IPS DF 4.7 (cell line): ENCODE measurements at regions not wholly inside any gene's neighbourhood (a gene's known extent, or its start where the extent isn't known, plus 50 kb on each side); places are given as distances from the start of the nearest gene placed in this dataset.

Experiments used
- DNase-seq: peaks from one replicate; pipeline ENCODE4 v3.0.0-alpha.2; 2013; ENCODE audit warnings: low spot score; ENCODE audit errors: extremely low read depth

DNA sequence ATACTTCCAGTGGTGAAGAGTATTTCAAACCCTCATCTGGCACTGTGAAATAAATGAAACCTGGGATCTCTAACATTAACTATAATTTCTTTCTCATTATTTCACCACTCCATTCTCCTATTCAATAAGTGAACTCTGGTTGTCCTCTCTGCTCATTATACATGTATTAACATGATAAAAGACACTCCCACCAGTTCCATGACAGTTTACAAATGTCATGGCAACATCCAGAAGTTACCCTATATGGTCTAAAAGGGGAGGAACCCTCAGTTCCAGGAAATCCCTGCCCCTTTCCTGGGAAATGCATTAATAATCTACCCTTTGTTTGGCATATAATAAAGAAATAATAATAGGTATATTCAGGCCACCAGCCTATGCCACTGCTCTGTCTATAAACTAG lies 62.7 kb upstream of the BRINP3 start:
- DNase-seq = no peak

DNA sequence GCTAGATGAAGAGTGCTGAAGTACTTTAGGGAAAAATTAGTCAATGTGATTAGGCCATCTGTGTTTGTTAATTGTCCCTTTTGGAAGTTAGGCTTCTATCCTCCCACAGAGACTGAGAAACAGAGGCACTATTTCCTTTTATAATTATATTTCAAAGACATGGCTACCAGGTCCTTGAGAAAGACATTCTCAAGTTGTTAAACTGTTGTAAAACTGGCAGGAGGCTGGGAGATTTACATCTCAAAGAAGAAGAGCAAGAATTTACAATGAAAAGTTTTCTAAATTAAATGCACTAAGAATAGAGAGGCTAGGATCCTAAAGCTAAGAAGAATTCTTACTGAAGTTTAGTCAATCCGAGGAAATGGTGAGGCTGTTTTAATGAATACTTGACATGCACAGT lies 74.0 kb upstream of the BRINP3 start:
- no peak for DNase-seq

GRCh38 chr1:190560161-190560681 lies 82.6 kb upstream of the BRINP3 start:
- DNase-seq = no peak

- DNase-seq = no peak
These were observed 85.6 kb upstream of the BRINP3 start for GRCh38 chr1:190563230-190563629.

DNA sequence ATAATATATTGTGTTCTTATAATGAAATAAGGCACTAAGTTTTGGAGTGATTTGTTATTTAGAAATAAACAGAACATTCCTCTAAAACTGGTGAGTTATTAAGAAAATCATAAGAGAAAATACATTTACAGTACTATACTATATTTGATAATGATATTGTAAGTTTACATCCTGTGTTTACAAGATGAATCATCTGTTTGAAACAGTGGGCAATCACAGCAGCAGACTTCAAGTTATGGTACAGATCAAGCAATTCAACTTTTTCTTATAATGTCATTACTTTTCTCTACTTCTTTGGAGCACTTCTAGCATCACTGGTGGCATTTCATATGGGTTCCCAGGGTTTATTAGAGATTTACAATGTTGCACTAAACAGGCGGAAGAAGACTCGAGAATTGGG lies 86.5 kb upstream of the BRINP3 start:
- DNase-seq = no peak

- no peak for DNase-seq
These were observed 100.4 kb upstream of the BRINP3 start for GRCh38 chr1:190578017-190578416.

GRCh38 chr1:190578526-190578925 lies 100.9 kb upstream of the BRINP3 start:
- DNase-seq = no peak

DNA sequence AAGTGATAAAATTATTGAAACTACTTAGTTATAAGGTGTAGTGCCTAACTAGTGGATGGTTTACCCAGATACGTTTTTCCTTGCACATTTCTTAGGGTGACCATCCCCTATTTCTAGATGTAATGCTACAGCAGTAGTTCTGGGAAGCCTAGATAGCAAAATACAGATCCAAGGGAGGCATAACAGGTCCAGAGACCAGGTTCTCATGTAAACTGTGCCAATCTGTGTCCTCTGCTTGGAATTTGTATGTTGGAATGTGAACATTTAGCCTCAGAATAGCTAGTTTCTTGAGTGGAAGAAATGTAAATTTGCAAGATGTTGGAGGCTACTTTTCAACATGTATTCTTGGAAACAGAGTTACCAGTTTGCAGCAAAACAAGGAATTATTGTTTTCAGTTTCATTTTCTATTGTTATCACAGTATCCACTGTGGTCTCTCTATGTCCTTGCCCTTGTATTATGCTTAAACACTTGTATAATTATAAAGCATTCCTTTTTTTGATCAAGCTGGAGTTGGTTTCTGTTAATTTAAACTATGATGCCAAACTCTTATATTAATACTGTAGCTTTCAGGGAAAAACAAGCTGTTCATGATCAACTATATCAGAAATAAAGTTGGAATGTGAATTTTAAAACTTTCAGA lies 102.0 kb upstream of the BRINP3 start:
- no peak for DNase-seq

GRCh38 chr1:190583862-190584261 lies 106.2 kb upstream of the BRINP3 start:
- DNase-seq = no peak

DNA sequence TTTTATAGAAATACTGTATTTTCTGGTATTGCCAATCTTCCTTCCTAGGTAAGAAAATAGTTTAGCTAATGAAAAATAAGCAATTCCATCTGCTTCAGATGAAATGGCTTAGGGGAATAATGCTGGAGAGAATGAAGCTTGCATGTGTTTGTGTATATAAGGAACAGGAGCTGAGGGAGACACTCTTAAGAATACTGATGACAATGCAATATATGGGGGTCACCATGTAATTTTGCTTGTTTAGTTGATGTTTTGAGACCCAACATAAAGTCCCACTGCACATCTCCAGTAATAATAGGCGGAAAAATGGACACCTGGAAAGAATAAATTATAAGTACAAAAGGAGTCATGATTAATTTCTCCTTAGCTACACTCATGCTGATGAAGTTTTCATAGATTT lies 110.8 kb upstream of the BRINP3 start:
- DNase-seq = no peak

- DNase-seq = no peak
These were observed 117.8 kb upstream of the BRINP3 start for GRCh38 chr1:190595438-190595837.

DNA sequence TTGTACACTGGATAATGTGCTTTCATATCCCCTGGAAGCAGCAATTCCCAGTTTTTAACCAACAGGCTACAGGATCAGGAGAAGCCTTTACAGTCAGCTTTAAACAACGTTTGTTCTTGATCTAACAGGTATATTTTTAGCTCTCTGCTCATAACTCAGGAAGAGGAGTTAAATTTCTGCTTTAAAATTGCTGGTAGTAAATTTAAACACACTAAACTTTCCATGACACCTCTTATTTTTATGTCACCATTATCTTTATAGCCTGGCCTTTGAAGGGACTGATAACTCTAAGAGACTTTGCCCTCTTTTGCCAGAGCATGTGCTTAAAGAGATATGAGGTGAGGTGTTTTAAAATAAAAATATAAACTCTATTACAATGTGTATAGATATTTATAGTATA lies 119.6 kb upstream of the BRINP3 start:
- DNase-seq = no peak

DNA sequence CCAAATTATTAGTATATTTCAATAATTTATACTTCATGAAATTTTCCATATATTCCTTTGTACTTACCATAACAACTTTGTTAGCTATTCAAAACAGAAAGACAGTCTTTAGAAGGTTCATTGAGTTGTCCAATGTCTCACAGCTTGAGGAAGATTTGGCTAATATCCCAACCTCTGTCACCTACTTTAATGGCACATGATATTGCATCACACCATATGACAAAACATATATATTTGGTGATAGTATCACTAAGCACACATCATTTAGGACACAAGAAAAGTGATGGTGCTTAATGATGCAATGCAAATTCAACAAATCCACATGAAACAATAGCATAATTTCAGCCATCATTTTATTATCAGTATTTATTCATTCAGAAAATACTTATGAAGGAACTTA lies 122.0 kb upstream of the BRINP3 start:
- DNase-seq = no peak

DNA sequence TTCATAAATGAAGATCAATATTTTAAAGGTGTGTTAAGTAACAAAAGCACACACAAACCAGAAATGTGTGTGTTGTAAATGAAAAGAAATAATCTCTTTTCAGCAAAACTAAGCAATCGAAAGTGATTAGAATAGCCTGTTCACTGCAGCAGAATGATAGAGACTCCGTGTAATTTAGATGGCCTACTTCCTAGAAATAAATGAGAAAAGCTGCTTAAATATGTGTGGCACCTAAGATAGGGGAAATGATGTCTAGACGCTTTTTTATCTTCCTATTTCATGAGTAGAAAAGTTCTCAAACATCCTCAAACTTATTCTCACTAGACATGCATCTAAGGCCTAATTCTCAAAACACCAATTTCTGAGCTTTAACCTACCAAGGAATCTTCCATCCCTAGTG lies 124.7 kb upstream of the BRINP3 start:
- DNase-seq = no peak

GRCh38 chr1:190608282-190608681 lies 130.6 kb upstream of the BRINP3 start:
- no peak for DNase-seq

DNA sequence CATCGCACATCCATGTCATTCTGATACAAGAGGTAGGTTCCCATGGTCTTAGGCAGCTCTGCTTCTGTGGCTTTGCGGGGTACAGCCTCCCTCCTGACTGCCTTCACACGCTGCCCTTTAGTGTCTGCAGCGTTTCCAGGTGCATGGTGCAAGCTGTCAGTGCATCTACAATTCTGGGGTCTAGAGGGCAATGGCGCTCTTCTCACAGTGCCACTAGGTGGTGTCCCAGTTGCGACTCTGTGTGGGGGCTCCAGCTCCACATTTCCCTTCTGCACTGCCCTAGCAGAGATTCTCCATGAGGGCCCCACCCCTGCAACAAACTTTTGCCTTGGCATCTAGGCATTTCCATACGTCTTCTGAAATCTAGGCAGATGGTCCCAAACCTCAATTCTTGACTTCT lies 138.2 kb upstream of the BRINP3 start:
- no peak for DNase-seq

DNA sequence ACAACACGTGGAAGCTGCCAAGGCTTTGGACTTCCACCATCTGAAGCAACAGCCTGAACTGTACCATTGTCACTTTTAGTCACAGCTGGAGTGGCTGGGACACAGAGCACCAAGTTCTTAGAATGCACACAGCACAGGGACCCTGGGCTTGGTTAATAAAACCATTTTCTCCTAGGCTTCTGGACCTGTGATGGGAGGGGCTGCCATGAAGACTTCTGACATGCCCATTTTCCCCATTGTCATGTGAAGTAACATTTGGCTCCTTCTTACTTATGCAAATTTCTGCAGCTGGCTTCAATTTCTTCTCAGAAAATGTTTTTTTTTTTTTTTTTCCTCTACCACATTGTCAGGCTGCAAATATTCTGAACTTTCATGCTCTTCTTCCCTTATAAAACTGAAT lies 138.6 kb upstream of the BRINP3 start:
- no peak for DNase-seq

DNA sequence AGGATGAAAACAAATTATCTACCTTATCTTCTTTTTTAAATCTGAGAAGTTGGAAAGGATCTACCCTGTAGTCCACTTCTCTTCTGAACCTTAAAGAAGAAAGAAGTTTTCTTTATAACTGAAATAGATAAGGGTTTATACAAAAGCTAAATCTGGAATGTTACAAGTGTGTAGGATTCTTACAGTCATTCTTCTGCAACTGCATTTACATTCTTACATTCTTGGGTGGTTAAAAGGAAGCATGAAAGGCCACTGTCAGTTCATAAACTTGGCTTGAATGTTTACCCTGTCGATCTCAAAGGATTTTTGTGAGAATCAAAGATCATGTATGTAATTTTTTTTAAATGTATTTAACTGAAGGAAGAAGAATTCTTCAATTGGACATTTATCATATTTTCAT lies 142.1 kb upstream of the BRINP3 start:
- DNase-seq = no peak

GRCh38 chr1:190633488-190633887 lies 155.8 kb upstream of the BRINP3 start:
- DNase-seq = no peak

DNA sequence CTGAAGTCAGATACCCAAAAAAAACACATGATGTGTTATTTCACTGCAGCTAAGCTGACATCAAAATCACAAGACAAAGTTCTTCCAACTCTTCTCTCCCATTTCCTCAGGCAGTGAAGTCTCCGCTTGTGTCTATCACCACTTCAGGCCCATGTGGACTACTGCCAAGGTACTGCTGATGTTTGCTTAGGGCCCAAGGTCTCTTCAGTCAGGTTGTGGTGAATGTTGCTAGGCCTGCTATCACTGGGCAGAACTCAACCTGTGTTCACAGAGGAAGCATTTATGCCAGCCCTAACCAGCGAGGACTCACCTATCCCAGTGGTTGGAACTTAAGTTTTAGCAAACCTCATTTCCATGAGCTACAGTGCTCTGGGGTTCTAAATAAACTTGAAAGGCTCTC lies 156.5 kb upstream of the BRINP3 start:
- no peak for DNase-seq

DNA sequence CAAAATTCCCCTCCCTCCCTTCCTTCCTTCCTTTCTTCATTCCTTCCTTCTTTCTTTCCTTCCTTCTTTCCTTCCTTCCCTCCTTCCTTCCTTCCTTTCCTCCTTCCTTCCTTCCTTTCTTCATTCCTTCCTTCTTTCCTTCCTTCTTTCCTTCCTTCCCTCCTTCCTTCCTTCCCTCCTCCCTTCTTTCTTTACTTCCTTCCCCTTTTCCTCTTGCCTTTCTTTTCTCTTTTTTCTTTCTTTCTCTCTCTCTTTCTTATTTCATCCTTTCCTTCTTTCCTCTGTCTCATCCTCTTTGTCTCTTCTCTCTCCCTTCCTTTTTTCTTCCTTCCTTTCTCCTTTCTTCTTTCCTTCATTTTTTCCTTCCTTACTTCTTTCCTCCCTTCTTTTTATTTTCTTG lies 171.9 kb upstream of the BRINP3 start:
- DNase-seq = no peak

DNA sequence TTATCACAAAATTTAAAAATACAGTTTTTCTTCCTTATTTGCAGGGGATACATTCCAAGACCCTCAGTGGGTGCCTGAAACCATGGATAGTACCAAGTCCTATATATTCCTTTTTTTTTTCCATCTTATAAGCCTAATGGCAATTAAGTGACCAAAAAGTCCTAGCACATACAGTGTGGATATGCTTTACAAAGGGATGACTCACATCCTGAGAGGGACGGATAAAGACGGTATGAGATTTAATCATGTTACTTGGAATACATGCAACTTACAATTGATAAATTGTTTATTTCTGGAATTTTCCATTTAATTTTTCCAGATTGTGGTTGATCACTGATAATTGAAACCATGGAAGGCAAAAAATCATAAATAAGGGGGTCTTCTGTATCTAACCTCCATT lies 181.2 kb upstream of the BRINP3 start:
- no peak for DNase-seq

DNA sequence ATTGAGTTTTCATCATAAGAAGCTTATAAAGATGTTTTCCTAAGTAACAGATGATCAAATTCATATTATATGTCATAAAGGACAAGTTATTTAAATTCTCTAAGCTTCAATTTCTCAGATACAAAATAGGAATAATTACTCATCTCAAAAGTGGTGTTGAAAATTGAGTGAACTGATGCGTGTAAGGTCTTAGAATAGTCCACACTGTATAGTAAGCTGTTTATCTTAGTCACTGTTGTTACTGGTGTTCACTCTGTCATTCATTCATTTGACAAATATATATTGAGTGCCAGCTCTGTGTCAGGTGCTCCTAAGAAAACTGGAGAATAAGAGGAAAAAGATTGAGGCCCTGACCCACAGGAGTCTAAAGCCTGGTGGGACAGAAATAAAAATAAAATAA lies 186.3 kb upstream of the BRINP3 start:
- DNase-seq = no peak

DNA sequence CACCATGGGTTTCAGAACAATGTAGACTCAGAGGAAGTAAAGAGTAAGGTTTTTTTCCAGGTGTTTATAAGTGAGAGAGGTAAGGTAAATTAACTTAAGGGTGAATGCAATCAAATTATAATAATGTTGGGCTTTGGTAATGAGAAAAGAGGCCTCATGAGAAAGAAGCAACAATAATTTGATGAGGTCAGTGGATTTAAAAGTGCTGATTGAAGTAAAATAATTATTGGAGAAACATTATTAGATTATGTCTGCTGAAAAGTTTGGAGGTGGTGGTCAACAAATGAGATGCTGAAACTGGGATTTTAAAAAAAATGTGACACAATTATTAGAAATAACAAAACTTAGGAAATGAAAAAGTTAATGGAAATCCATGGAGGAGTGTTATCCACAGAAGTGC lies 187.4 kb upstream of the BRINP3 start:
- DNase-seq = no peak
